OCI-LY1 (cell line): ENCODE measurements at regions not wholly inside any gene's neighbourhood (a gene's known extent, or its start where the extent isn't known, plus 50 kb on each side); places are given as distances from the start of the nearest gene placed in this dataset.

Experiments
- EZH2 ChIP-seq: fragments of 200-600 bp; sonication (generic), shearing (Covaris generic); IDR thresholded peaks from 2 replicates; pipeline ENCODE4 v1.8.0; 2017; ENCODE audit warnings: borderline replicate concordance, mixed run types, mild to moderate bottlenecking, antibody characterized with exemption, low read length, moderate library complexity, mixed read lengths
- TF ChIP-seq, protein P1 (sequence below): fragments of 200-600 bp; sonication (generic), shearing (Covaris generic); IDR thresholded peaks from 2 replicates; pipeline ENCODE4 v1.5.1; 2017; ENCODE audit warnings: mild to moderate bottlenecking, antibody characterized with exemption, low read length, moderate library complexity, mixed read lengths

DNA sequence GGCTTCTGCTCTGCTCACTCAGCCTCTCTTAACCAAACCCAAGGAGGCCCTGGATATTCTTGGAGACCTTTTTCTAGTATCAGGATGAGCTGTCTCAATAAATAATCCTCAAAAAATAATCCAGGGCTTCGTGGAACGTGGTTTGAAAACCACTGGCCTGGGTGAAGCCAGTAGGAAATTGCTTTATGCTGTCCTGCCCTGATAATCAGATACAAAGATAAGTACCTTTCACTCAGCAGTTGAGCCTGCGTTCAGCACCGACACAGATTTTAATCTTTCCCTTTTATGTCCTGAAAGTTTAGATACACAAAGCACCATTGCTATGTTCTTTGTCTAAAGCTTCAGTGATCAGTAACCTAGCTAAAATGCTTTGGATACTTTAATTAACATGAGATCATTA is 460.0 kb downstream of the RFC3 start:
- TF ChIP-seq, protein P1, sequence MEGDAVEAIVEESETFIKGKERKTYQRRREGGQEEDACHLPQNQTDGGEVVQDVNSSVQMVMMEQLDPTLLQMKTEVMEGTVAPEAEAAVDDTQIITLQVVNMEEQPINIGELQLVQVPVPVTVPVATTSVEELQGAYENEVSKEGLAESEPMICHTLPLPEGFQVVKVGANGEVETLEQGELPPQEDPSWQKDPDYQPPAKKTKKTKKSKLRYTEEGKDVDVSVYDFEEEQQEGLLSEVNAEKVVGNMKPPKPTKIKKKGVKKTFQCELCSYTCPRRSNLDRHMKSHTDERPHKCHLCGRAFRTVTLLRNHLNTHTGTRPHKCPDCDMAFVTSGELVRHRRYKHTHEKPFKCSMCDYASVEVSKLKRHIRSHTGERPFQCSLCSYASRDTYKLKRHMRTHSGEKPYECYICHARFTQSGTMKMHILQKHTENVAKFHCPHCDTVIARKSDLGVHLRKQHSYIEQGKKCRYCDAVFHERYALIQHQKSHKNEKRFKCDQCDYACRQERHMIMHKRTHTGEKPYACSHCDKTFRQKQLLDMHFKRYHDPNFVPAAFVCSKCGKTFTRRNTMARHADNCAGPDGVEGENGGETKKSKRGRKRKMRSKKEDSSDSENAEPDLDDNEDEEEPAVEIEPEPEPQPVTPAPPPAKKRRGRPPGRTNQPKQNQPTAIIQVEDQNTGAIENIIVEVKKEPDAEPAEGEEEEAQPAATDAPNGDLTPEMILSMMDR = no peak
- no peak for TF ChIP-seq EZH2
